Stimulated activated CD8-positive, alpha-beta memory T cell treated with anti-CD3 and anti-CD28 coated beads, Interleukin-7, amount 100 ng/mL, for 48 hours (primary cell): ENCODE measurements at regions not wholly inside any gene's neighbourhood (a gene's known extent, or its start where the extent isn't known, plus 50 kb on each side); places are given as distances from the start of the nearest gene placed in this dataset.

Experiments
- DNase-seq, 2 donors: peaks; one replicate each; pipeline ENCODE4 v3.0.0-alpha.2; 2020; ENCODE audit warnings: low read depth in 1 of 2; ENCODE audit errors: extremely low read depth in 1 of 2

DNA sequence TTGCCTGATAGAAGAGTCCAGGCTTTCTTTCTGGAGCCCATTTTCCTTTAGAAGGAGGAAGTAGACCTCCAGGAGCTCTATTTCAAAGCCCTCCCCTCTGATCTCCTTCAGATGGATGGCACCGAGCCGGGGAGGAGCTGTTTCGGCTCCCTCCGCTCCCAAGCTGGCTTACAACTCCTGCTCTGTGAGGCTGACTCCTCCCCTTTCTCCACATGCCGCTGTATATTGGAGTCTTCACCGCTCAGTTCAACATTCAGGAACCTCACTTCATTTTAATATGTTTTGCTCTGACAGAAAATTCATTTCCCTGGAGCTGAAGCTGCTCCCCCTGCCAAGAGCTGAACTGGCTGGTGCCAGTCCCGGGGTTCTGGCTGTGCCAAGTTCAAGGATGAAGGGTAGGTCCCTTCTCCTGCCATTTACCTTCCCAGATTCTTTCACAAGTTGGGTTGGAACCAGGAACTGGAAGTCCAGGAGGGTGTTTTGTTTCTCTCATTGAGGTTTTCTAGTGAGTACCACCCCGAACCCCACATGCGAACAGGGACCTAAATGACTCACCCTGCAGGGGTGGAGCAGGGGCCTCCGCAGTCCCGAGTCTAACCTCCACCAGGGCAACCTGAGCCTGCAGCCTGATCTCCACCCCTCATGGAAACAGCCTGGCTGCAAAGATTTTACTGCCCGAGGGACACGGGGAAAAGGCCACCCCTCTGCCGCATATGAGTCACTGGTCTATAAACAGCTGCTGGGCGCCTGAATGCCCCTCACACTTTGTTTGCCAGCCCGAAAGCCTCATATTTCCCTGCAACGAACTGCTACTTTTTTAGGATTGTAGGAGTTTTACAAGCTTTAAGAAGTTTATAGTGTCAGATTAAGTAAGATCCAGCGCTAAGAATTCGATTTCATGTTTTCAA lies 68.6 kb upstream of the FOXA2 start:
- DNase-seq, result no peak

DNA sequence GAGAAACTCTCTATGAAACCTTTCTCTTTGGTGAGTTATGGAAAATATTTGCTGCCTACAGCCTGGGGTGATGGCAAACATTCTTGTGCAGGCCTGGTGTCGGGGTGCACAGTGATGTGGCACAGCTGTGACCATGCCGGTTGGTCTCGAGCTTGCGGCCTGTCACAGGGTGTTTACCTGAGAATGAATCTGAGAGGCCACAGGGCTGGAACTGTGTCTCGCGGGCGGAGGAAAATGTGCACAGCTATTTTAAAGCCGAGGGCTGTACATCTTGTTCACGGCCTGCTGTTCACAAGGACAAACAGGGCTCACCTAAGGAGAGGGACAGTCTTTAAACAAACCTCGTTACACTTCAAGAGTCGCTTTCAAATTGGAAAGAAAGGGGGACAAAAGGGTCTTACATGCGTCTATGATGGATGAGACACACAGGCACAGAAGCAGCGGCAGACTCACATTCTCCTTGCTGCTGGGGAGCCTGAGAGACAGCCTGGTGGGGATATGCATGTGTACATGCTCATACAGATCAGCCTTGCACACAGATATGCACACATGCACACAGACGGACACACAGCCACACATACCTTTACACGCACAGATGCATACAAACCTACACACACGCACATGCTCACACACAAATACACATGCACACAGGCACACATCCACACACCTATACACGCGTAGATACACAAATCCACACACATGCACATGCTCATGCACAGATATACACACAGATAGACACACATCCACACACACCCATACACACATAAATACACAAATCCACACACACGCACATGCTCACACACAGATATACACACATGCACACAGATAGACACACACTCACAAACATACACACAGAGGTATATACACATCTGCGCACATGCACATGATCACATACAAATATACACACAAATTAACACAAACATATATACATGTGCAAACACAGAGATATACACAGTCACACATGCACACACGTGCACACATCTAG lies 69.6 kb upstream of the FOXA2 start:
- no peak for DNase-seq

DNA sequence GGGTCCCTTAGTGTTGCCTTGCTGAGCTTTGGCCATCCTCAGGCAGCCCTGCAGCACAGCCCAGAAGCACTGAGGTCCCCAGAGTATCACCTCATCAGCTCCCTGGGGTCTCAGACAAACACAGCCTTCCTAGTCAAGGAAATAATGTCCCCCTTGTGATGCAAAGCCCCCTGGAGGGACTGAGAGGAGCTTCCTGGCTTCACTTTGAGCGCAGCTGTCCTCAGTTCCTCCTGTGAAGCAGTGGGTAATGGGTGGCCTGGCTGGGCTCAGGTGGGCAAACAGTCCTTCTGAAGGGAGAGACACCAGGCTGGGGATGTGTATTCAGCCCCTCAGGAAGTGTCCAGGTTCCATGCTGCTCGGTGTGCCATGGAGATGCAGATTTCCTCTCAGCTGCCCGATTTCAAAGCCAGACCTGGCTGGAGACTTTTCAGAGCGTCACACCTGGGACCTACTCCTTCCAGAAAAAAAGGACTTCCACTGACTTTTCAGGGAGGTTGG lies 79.2 kb upstream of the FOXA2 start:
- DNase-seq, result no peak

GRCh38 chr20:22667198-22667597 lies 82.8 kb upstream of the FOXA2 start:
- no peak for DNase-seq

- DNase-seq, result no peak
Measured at GRCh38 chr20:22672191-22672590, 87.8 kb upstream of the FOXA2 start.

GRCh38 chr20:22673467-22673866 lies 89.1 kb upstream of the FOXA2 start:
- DNase-seq, result no peak

DNA sequence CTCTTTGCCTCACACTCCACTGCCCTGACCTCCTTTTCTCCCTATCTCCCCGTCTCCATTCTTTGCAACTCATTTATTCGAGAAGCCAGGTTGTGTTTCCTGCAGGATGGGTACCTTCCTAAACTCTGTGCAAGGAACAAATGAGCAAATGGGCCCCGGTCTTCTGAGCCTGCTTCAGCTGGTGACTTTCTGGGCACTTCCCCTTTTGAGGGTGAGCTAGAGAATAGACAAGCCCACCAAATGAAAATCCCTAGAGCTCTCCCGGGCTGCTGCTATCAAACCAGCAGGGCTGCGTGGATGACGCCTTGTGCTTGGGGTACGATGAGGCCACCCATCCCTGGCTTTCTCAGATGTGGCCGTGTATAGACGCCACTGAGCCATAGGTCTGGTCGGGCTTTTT lies 91.0 kb upstream of the FOXA2 start:
- DNase-seq, result no peak

DNA sequence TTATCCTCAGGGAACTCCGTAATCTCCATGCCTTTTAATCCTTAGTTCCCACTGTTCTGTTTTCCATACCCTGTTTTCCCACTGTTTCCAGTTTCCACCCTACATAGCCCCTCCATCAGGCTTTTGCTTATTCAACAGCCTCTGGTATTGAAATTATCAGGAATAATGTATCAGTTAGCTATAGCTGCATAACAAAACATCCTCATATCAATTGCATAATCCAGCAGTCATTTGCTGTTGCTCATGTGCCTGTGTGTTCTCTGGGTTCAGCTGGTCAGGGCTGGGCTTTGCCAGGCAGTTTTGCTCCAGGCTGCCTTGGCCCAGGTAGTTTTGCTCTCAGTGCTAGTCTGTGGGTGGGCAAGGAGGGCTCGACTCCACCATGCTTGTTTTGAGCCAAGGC lies 94.3 kb upstream of the FOXA2 start:
- DNase-seq, result no peak

DNA sequence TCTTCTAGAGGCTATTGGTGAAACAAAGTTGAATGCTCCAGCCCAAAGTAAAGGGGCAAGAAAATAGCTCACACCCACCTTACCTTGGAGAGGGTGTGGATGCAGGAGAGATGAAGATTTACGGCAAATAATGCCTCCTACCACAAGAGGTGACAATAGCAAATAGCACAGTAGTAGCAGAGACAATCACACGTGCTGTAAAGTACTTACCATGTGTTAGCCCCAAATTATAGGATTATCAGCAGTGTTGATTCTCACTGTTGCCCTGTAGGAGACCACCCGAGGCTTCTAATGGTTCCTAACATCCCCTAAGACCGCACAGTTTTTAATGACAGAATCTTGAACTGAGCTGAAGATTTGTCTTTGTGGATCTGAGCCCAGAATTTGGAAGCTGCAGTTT lies 94.8 kb upstream of the FOXA2 start:
- no peak for DNase-seq

DNA sequence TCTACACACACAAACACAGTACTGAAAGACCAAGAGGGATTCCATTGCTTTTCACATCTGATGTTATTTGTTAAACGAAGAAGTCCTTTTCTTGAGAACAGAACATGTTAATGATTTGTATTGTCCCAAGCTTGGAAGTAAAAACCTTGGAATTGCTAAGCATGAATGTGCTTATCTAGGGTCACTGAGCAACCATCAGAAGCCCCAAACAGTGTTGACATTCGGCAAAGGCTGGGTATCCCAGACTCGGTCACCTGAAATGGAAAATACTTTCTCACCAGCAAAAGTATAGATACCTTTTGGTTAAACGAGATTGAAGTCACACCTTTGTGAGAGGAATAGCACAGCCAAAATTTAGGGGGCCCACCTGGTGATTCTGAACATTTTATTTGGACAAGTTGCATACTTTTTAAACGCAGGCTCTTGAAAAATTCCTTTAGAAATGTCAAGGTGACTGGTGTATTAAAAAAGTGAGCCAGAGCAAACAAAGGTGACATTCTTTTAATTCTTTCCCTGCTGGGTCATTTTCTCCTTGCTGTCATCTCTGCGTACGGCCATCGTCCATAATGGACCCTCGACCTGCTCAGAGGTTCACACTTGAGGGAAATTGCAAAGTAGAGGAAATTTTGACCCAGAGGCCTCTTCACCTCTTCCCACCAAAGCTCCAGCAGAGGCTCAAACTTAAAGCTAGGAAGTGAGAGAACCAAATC lies 95.8 kb upstream of the FOXA2 start:
- DNase-seq, result no peak

DNA sequence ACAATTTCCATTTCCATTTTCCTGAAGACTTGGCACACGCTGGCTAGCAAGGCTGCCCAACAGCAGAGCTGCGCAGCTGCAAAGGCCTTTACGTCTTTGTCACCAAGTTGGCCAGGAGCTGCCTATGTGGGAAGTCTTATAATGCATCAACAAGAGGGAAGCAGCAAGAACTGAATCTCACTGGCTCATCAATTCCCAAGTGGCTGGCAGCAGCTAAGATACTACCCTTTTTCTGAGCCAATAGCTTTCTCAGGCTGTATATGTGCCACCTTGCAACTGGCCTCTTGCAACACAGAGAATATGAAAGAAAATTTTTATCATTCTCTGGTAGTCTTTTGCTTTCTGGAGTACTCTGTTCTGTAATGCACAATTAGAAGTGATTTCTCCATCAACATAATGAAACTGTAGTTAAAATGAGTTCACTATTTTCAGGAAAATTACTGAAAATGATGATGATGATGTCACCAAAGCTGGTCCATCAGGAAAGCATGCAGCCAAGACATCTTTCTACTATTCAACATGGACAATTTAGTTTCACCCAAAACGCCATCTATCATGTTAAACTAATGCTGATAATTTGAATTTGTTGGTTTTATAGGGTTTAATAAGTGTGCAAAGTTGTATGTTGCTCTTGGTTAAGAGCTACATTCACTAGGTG lies 97.3 kb upstream of the FOXA2 start:
- DNase-seq, result no peak

GRCh38 chr20:22682381-22682780 lies 98.0 kb upstream of the FOXA2 start:
- DNase-seq, result no peak

GRCh38 chr20:22684072-22684762 lies 99.8 kb upstream of the FOXA2 start:
- DNase-seq, result no peak

- DNase-seq, result no peak
Measured at GRCh38 chr20:22684763-22685443, 100.5 kb upstream of the FOXA2 start.

- no peak for DNase-seq
Measured at GRCh38 chr20:22686097-22686496, 101.7 kb upstream of the FOXA2 start.

DNA sequence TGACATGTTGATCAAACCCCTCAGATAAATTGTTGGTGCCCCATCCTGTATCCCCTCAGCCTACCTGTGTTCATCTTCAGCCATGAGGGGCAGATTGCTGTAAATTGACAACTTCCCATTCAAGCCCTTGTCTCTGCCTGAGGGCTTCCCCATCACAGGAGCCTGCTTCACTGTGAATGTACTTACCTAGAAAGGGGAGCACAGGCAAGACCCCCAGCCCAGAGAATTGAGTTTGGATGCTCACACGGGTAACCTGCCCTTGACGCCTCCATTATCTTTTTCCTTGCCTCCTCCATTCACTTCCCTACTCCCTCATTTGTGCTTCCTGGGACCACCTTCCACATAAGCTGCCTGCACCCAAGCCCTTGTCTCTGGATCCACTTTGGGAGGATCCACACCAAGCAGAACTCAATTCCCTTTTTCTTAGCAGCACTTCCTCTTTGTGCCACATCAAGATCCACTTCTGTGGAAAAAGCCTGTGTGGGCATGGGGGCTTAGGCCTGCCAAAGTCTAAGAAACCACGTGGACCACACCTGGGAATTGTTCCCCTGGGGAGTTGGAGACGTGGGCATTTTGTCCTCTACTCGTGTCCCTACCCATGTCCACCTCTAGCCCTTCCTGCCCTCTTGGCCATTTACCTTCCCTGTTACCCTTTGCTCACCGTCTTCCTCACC lies 103.4 kb upstream of the FOXA2 start:
- DNase-seq, result no peak

DNA sequence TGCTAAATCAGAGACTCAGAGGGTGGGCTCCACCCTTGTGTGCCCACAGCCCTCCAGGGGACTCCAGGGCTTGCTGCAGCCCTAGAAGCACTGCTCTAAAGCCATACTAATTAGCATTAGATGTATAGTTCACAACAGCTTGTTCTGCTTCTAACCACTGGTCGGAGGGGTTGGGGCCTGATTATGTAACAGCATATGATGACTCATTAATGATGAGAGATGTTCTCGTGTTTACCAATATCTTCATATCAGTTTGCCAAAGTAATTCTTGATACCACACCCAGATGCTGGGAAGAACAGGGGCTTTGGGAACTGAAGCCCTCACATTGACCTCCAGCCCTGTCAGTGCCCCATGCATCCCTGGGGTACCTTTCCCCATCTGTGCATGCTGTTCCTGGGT lies 104.1 kb upstream of the FOXA2 start:
- no peak for DNase-seq

DNA sequence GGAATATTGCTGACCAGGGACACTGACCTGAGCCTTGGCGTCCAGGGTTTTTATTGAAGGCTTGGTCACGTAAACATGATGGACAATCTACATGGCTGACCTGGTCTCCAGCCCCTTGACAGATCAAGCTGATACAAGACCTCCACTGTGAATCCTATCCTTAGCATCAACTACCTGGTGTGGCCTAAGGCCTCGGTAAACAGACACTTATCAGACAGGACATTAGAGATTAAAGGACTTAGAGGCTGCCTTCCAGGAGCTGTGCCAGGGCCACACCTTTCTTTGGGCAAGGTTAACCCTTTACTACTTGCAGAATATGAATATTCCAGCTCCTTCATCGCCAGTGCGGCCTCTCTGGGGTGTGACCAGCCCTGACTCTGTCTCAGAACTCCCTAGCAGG lies 104.9 kb upstream of the FOXA2 start:
- DNase-seq, result no peak

DNA sequence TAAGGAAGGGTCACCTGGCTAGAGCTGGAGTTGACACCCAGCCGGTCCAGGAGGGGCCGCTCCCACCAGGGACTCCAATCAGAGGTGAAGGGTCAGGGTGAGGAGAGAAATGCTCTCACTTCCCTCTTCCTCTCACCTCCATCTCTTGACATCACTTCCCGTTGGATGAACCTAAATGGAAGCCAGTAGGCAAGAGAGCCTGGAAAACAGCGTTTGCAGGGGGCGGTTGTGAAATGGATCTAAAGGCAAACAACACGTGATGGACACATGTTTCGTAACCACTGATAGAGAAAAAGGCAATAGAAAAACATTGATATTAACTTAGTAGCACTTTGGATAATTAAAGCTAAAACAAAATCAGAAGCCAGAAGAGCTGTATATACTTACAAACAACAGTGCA lies 105.6 kb upstream of the FOXA2 start:
- no peak for DNase-seq
